ENCODE measurements at regions not wholly inside any gene's neighbourhood (a gene's known extent, or its start where the extent isn't known, plus 50 kb on each side); places are given as distances from the start of the nearest gene placed in this dataset.

DNA sequence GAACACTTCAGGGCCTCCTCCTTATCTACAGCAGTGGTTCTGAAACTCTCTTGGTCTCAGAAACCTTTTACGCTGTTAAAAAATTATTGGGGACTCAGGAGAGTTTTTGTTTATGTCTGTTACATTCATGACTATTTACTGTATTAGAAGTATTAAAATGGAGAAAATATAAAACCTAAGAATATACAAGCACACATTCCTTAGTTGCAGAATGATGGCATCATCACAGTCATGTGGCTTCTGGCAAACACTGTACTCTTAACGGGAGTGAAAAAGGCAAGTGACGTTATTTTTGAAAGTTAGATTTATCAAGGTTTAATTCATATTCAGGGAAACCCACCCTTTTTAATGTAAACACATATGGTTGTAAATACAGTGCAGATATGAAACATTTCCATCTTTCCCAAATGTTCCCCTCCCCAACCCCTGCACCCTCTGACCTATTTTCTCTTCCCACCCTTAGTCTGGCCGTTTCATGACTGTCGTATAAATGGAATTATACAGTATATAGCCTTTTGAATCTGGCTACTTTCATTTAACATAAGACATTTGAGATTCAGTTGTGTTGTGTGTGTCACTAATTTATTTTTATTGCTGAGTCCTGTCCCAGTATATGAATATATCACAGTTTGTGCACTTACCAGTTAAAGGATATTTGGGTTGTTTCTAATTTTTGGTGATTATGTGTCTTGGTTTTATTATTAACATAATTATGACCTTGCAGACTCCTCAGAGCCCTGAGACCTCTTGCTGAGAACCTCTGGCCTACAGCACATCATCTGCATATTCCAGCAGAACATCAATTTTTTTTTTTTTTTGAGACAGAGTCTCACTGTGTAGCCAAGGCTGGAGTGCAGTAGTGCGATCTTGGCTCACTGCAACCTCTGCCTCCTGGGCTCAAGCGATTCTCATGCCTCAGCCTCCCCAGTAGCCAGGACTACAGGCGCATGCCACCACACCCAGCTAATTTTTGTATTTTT is 457.0 kb downstream of the PCNX1 start:
- DNase-seq = no peak

DNA sequence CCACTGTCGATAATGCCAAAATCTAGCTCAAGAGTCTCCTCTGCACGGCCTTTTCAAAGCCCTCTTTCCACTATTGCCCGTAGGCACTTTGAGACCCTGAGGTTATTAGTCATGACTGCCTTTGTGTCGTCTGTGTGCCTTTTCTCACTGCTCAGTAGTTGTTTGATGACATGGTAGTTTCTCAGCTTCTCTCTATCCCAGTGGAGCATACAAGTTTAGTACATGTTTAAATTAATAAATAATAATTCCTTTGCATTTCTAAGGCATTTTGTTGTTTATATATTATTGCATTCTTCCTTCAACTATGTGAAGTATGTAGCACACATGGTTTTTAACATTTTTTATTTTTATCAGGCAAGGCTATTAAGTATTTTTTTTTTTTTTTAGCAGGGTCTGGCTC is 458.1 kb downstream of the PCNX1 start:
- DNase-seq = no peak

DNA sequence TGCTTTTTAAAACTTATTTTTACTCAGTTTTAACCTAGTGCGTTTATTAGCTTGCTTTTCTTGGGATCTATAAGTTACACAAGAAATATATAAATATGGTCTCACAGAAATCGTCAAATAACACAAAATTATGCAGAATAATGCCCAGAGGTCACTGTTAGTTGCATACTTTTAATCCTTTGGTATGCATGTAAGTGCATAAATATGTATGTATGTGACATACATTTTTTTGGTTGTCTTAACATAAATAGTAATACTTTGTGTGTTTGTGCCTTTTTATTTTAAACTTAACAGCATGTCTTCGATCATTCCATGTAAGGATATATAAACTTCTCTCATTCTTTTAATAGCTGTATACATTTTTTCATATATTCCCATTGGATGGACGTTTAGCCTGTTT is 459.6 kb downstream of the PCNX1 start:
- DNase-seq = no peak

DNA sequence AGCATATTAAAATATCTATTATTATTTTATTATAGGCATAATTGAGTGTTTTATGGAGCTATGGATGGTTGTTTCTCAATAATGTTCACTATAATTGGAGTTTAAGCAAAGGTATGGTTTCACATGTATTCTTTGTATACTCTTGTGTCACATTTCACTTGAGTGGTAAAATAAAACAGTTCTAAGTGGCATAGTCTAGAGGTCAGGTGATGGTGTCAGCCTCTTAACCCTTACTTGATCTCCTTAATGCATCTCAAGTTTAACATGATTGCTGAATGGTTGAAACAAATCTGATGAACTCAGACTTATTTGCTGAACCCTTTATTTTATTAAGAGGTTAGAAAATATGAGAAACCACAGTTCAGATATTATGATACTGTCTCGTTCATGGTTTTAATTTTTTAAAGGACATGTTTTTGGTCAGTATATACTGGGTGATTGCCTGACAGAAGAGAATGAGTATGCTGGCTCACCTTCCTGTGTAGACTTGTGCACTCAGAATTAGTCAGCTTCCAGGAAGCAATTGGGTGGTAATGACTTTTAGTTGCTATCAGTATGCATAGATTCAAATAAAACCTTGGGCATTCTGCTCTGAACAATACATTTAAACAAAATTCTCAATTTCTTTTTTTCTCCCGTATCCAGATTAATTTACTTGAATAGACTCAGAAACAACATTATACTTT is 464.6 kb downstream of the PCNX1 start:
- DNase-seq = no peak

DNA sequence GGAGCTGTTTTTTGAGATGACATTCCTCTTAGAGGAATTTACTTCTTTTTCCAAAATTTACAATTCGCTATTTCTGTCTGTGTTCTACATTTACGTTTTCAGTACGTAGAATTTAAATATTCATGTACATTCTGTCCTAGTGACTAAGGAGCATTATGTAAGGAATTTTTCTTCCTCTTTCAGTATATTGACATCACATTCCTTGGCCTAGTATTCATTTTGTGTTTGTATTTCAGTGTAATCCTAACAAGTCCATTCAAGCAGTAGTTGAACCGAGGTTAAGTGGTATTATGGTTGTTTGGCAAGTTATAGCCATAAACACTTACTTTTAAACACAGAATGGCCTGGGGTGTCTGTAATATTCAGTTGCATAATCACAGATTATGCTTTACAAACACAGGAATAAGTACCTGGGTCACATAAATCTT is 465.2 kb downstream of the PCNX1 start:
- DNase-seq = no peak

DNA sequence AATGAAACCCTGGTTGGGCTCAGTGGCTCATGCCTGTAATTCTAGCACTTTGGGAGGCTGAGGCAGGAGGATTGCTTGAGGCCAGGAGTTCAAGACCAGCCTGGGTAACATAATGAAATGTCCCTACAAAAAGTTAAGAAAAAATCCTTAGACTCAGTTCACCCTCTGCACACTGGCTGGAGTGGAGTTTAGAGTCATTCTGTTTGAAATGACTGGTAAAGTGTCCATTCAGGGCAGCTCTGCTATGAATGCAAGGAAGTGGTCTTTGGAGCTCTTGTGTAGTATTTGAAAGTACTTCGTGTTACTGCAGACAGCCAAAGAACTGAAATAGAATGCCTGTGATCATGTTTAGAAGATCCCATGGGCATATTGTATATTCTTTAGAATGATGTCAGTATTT is 466.5 kb downstream of the PCNX1 start:
- no peak for DNase-seq

DNA sequence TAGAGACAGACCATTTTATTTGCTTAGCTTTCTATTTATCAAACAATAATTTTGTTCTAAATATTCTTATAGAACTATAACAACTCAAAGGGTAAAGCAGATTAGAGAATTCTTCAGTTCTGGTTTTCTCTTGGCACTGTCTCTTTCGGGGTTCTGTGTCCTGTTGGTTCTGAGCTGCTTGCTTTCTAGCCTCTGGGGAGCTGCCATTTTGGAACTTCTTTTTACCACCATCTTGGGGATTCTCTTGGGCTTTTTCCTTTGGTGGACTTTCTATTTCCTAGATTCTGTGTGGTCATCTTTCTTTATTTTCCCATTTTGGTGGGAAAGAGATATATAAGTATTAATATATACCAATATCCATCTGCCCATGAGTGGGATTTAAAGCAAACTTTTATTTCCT is 467.7 kb downstream of the PCNX1 start:
- no peak for DNase-seq

DNA sequence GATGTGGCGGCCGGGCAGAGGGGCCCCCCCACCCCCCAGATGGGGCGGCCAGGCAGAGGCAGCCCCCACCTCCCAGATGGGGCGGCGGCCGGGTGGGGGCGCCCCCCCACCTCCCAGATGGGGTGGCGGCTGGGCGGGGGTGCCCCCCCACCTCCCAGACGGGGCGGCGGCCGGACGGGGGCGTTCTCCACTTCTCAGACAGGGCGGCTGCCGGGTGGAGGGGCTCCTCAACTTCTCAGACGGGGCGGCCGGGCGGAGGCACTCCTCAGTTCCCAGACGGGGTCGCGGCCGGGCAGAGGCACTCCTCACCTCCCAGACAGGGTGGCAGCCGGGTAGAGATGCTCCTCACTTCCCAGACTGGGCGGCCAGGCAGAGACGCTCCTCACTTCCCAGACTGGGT is 469.8 kb downstream of the PCNX1 start:
- DNase-seq = no peak

DNA sequence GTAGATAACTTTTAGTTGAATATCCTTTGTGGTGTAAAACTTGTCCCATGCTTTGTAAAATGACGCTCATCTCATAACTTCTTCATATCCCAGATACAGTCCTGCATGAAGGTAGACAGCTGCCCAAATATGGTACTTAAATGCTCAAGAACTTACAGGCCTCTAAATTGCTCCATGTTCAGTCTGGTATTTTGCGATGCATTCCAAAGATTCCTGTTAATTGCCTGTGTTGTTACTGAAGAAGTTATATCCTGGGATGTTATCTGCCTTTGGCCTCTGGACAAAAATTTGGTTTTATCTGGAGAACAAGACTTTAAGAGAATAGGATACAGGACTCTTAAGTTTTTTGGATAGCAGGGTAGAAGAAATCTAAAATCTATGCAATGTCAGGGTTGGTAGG is 473.0 kb downstream of the PCNX1 start:
- no peak for DNase-seq

DNA sequence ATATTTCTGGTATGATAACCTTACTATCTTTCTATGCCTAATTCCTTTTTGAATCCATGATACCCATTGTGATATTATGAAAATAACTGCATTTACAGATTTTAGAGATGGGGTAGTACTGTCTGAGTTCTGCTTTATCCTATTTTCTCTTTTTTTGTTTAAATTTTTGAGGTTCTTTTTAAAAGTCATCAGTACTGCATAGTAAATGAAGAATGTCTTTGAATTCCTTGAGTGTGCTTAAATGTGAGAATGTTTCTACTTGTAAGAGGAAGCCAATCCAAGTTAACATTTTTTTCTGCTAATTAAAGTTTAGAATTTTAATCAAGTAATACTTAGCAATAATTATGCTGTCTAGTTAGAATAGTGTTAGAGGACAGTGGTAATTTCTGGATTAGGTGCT is 474.6 kb downstream of the PCNX1 start:
- no peak for DNase-seq

DNA sequence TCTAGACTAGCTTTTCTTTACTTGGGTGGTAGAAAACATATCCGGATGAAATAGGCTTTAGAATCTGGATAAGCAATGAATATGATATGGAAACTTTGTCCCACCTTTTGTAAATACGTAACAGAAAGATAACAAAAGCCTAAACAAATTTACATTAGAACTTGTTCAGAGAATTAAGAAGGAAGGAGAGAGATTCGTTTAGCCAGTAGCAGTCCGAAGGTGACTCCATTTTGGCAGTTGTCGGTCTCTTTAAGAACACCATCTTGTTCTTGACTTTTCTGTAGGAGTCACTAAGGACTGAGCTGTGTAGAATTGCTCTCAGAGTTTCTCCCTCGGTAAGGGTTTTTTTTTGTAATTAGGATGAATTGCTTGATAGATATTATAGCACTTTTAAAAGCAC is 475.1 kb downstream of the PCNX1 start:
- DNase-seq = no peak

DNA sequence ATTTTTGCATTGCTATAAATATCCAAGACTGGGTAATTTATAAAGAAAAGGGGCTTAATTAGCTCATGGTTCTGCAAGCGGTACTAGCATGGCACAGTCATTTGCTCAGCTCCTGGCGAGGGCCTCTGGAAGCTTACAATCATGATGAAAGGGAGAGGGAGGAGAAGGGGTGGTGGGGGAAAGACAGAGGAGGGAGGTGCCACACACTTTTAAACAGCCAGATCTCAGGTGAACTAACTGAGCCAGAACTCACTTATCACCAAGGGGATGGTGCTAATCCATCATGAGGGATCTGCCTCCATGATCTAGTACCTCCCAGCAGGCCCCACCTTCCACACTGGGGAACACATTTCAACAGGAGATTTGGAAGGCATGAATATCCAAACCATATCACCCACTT is 476.3 kb downstream of the PCNX1 start:
- no peak for DNase-seq

DNA sequence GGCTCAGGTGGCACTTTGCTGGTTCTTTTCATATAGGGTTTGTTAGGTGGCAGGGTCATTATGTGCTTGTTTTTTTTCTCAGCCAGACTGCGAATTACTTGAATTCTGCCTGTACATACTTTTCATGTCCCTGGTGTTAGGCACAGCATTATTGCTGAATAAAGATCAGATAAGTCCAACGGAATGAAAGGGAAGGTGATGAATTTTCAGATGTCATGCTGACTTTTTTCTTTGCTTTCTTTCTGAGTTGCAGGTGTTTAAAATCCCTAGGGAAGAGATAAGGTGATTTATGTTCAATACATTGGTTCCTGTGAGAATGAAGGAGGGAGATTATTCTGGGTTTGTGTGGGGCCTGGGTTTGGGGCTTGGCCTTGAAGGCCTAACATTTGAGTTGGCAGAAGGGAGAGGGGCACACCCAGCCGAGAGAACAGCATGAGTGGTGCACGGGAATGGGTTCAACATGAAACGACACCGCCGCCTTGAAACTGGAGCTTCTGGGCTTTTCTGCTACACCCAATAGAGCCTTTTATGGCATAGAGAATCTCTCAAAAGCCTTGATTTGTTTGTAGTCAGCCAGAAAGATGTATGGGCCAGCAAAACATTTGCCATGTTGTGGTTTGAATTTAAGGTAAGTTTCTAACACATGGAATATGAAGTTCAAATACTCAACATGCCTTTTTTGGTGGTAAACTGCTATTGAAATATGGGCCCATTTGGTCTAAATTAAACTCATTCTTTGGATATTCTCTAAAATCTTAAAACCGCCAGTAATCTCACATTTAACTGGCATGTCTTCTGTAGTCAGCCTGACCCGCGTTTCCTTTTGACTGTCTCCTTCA is 477.0 kb downstream of the PCNX1 start:
- no peak for DNase-seq

DNA sequence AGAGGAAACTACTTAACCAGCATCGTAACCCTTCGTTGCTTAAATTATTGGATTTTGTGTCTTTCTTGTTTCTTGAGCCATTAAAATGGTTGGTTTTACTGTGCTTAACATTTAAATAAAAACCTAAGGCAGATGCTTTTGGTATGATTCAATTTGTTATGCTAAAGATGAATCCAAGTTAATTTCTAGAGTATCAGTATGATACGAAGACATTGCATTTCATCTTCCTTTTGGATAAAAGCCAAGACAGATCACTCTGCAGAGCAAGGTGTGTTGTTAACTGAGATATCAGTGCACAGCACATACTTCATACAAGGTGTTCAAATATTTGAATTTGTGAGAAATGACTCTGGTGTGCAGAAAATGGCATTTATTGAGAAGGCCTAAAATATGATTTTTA is 480.5 kb downstream of the PCNX1 start:
- no peak for DNase-seq

DNA sequence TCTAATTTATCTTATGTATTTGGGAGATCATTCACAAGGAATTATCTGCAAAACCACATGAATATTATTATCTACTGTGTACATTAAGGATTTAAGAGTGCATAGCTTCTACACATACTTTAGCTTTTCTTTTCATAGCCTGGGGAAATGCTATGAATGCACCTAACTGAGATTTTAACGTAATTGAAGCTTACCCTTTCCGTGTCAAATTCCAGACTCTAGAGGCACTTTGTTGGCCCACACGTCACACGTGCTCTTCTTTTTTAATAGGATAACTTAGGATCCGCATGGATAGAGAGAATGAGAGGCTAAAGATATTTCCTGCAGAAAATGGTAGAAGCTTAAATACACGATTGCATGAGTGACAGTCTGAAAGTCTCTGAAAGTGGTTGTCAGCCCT is 481.1 kb downstream of the PCNX1 start:
- DNase-seq = no peak

DNA sequence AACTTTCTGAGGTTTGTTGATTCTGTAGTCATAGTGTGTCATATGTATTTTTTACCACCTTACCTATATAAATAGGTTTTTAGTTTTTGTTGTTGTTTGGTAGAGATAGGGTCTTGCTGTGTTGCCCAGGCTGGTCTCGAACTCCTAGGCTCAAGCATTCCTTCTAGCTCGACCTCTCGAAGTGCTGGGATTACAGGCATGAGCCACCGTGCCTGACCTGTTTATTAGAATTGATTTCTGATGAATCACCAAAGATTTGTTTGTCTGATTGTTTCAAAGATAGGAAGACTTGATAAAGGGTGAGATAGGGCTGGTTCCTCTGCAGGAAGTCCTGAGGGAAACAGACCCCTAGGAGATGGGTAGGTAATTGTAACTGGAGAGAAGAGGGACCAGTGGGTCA is 481.6 kb downstream of the PCNX1 start:
- no peak for DNase-seq

DNA sequence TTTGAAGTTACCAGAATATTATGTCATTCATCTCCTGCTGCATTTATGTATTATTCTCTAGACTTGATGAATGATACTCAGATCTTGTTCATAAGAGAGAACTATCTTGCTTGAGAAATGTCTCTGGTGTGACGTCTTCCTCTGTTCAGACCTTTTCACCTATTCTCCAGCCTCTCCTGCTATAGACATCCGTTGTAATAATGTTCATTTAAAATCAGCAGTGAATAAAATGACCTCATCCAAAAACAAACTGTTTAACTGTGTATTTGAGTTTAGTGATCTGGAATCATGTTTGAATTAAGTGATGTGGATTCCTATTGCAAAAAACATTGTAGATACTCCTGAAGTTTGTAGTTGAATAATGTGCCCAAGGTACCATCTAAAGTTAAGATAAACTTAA is 487.1 kb downstream of the PCNX1 start:
- no peak for DNase-seq

DNA sequence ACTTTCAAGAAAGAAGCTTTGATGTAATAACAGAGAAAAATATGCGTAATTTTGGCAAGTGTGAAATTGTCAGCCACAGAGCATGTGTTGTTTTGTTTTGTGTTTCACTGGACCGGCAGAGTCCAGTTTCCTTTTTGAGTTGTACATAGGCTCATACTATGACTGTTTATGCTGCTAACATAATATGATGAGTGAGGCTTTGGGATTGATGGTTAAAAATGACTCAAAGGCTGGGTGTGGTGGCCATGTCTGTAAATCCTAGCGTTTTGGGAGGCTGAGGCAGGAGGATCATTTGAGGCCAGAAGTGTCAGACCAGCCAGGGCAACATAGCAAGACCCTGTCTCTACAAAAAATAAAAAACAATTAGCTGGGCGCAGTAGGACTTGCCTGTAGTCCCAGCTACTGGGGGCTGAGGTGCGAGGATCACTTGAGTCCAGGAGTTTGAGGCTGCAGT is 487.9 kb downstream of the PCNX1 start:
- no peak for DNase-seq

DNA sequence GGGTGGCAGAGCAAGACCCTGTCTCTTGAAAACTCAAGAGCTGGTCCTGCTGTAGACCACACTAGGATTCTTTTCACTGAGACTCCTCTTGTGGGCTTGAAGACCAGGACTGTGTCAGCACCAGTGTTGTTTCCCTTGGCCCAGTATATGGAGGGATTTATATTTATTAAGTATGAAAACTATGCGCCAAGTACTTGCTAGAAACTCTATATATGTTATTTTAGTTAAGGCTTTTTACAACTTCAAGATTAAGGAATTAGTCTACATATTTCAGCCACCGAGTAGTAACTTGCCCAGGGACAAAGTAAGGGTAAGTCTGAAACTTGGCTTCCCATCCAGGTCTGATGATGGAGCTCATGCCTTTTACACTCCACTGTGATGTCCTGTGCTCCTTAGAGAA is 488.4 kb downstream of the PCNX1 start:
- no peak for DNase-seq

DNA sequence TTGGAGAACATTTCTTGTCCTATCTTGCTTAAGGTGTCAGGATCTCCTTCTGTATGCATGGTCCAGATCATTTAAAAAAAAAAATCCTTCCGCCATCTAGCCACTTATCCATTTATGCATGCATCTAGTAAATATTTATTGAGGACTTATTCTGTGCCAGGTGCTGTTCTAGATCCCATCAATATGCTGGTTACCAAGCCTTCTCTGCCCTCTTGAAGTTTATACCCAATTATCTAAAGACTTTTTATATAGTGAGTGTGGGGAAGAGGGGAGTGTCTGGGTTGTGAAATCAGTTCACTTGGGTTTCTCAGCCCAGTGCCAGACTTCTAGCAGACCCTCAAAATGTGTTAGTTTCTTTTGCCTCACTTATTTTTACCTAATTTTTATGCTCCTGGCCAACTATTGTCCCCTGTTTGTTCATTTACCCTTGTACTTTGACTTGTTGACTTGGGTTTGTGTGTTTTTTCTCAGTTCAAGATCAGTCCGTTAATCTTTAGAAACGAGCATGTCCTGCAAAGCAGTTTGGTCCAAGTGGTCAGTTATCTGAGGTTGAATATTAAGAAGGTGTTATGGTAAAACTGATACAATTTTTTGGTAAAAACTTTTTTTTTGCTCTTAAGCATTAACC is 488.9 kb downstream of the PCNX1 start:
- no peak for DNase-seq

DNA sequence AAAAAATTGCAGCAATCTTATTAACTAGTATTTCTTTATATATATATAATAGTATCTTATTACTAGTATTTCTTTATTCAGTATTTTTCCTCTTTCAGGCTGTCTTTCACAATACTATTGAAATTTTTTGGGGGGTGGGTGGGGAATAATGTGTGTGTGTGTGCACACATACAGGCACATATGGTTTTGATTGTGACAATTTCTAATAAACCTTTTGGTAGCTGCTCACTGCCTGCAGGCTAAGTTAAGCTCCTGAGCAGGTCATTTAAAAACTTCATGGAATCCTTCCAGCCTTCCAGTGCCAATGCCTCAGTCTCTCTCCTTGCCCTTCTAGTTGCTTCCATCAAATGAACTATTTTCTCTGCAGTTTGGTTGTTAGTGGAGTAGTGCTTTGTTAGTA is 490.1 kb downstream of the PCNX1 start:
- DNase-seq = no peak

DNA sequence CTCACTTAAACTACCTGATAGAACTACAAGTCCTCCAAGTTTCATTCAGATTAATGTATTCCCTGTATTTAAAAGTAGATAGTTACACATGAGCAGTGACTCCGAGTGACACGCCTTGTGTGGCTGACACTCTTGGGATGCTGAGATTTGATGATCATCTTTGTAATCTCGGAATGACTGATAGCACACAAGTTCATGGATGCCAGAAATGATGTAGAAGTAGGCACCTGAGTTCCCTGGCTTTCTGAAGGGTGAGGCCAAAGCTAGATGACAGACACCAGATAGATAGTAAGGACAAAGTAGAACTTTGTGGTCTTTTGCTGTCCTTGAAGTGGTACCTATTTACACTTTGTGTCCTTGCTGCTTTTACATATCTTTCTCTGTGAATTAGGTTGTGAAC is 491.2 kb downstream of the PCNX1 start:
- no peak for DNase-seq

DNA sequence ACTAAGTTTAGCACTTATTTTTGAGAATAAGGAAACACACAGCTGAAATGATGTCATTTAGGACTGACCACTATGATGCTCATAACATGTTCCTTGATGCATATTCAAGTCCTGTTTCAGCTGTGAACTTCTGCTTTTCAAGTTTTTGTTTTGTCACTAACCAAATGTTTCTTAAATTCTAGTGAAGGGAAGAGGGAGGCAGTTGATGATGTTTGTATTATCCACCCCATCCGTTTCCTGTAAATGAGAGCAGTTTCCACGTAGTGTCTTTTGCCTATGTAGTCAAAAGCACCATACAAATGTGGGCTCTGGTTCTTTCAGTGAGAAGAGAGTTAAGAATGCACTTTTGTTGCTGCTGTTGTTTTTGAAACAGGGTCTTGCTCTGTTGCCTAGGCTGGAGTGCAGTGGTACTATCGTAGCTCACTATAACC is 491.8 kb downstream of the PCNX1 start:
- DNase-seq = no peak

Data from activated CD4-positive, alpha-beta T cell treated with anti-CD3 and anti-CD28 coated beads, Interleukin-2, amount 50 U/mL, for 48 hours (primary cell).